NB4 (cell line): ENCODE measurements at regions not wholly inside any gene's neighbourhood (a gene's known extent, or its start where the extent isn't known, plus 50 kb on each side); places are given as distances from the start of the nearest gene placed in this dataset.
A peak's percentile ranks its signal among the peaks of the same experiment; 100 is the strongest.

ENCODE experiments used
- DNase-seq: peaks from one replicate; pipeline ENCODE4 v3.0.0; 2010; ENCODE audit warnings: low read depth
- H3K4me3 ChIP-seq: one replicate; pipeline ENCODE4 v1.5.1; 2011; ENCODE audit warnings: mild to moderate bottlenecking, low read depth, low read length, moderate library complexity
- CTCF ChIP-seq: IDR thresholded peaks from one replicate; pipeline ENCODE4 v1.5.1; 2012; ENCODE audit warnings: low read depth, low read length
- MYC ChIP-seq: IDR thresholded peaks from 2 replicates; pipeline ENCODE4 v1.6.1; 2011; ENCODE audit warnings: low read depth, low read length
- POLR2A ChIP-seq: IDR thresholded peaks from 2 replicates; pipeline ENCODE4 v1.6.1; 2011; ENCODE audit warnings: mild to moderate bottlenecking; ENCODE audit not compliant: insufficient read length; ENCODE audit errors: extremely low read depth
- TF ChIP-seq, protein P1 (sequence below): IDR thresholded peaks from 2 replicates; pipeline ENCODE4 v1.6.1; 2011; ENCODE audit warnings: low read depth, low read length

DNA sequence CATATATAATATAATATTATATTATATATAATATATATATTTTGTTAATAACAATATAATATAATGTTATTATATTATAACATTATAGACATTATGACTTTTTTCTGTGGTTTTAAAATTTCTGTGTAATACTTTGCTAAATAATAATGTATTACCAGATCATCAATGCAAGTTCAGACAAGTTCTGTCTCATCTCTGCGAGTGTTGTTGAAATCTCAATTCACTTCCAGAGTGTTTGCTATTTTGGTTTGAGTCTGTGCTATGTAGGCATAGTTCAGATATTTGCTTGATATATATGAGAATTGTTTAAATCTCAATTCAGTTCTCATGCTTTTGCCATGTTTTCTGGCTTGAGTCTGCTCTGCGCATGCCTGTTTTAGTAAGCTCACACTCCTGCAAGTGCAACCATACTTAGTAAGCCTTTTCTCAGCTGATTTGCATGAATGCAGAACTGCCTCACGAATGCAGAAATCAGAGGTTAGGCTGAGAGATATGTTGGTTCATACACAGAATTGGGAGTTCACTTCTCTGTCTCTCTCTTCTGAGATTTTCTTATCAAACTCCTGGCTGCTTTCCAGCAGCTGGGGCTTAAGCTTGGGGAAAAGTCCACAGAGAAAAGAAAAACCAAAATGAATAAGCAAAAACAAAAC is 830.2 kb upstream of the SORCS1 start:
- no peak overlapping the region for H3K4me3 ChIP-seq
- DNase-seq, result no peak
- TF ChIP-seq, protein P1, sequence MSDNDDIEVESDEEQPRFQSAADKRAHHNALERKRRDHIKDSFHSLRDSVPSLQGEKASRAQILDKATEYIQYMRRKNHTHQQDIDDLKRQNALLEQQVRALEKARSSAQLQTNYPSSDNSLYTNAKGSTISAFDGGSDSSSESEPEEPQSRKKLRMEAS, result no peak
- TF ChIP-seq CTCF, result no peak
- no peak for TF ChIP-seq MYC
- no peak for TF ChIP-seq POLR2A

GRCh38 chr10:107986571-107986970 is 822.1 kb upstream of the SORCS1 start:
- no peak for TF ChIP-seq POLR2A
- TF ChIP-seq MYC, result no peak
- TF ChIP-seq, protein P1, result no peak
- TF ChIP-seq CTCF, result no peak
- DNase-seq, result no peak
- H3K4me3 ChIP-seq, result no peak overlapping the region

DNA sequence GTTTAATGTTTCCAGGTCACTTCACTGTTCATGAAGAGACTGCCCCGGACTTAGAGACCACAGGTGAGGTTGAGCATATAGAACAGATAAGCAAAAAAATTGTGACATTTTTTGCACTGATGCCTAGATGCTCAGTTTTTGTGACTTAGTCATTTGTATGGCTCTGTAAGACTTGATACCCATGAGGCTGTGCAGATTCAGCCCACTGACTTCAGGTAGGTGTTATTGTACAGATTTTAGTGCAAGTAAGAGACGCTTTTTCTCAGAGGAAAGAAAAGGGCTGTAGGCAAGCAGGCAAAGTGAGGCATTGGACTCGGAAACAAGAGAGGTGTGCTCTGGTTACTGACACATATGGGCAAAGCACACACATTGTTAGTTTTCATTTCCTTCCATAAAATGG is 820.1 kb upstream of the SORCS1 start:
- TF ChIP-seq MYC (no peak), CTCF (no peak), POLR2A (no peak)
- TF ChIP-seq, protein P1, result no peak
- no peak for DNase-seq
- H3K4me3 ChIP-seq, result no peak overlapping the region

- H3K4me3 ChIP-seq, result no peak overlapping the region
- no peak for DNase-seq
- no peak for TF ChIP-seq MYC
Measured at GRCh38 chr10:107984149-107984548, 819.6 kb upstream of the SORCS1 start.

- no peak for DNase-seq
- H3K4me3 ChIP-seq, result no peak overlapping the region
- no peak for TF ChIP-seq POLR2A
- no peak for TF ChIP-seq MYC
- TF ChIP-seq CTCF, result no peak
- TF ChIP-seq, protein P1, result no peak
Measured at GRCh38 chr10:107978455-107978854, 813.9 kb upstream of the SORCS1 start.

GRCh38 chr10:107971973-107972372 is 807.5 kb upstream of the SORCS1 start:
- no peak overlapping the region for H3K4me3 ChIP-seq
- TF ChIP-seq, protein P1, result no peak
- TF ChIP-seq CTCF (no peak), POLR2A (no peak), MYC (no peak)
- DNase-seq, result peak; percentile 16
